Endothelial cell of umbilical vein (primary cell): ENCODE measurements at regions not wholly inside any gene's neighbourhood (a gene's known extent, or its start where the extent isn't known, plus 50 kb on each side); places are given as distances from the start of the nearest gene placed in this dataset.

Source experiments
- BruUV-seq: library from RNA; stranded (reverse); fragments of 400-500 nt; replicated peaks from 2 replicates; lab custom pipeline; 2021; lab: Mats Ljungman, UMichigan
- CTCF ChIA-PET: fragments of 300-600, 350-600 bp; sonication (Branson Sonifier 250); formaldehyde crosslinking; loops from one replicate; lab custom pipeline; 2021; ENCODE audit warnings: antibody characterized with exemption, inconsistent platforms; lab: Charles Lee
- POLR2A ChIA-PET: fragments of 300-600, 350-600 bp; sonication (Branson Sonifier 250); formaldehyde crosslinking; loops from one replicate; lab custom pipeline; 2021; ENCODE audit warnings: antibody characterized with exemption, inconsistent platforms; lab: Charles Lee
- DNase-seq: peaks from one replicate; pipeline ENCODE4 v3.0.0-alpha.2; 2011; ENCODE audit warnings: low read depth, low spot score
- FAIRE-seq: peaks from 2 replicates; lab custom pipeline; 2011; peaks lifted over from hg19 to GRCh38; lab: Jason Lieb, UNC
- H2AFZ ChIP-seq: 2 replicates; pipeline ENCODE4 v1.6.0; 2012; ENCODE audit warnings: low read depth, low read length, control low read depth, inconsistent platforms
- H3K27ac ChIP-seq: 2 replicates; pipeline ENCODE4 v1.5.1; 2011; ENCODE audit warnings: low read depth, mild to moderate bottlenecking, control low read depth, low read length, moderate library complexity; ENCODE audit not compliant: insufficient read depth
- H3K27me3 ChIP-seq, 2 experiments: 2 replicates each; pipeline versions ENCODE4 v1.6.0 to v1.6.1; 2011; ENCODE audit warnings: low read length in 2 of 2, mixed read lengths in 1 of 2; ENCODE audit not compliant: control insufficient read depth in 2 of 2, insufficient read depth in 2 of 2
- H3K36me3 ChIP-seq, 2 experiments: 2 replicates in 1 of 2; 3 replicates in 1 of 2; pipeline ENCODE4 v1.5.1; 2011; ENCODE audit warnings: low read length in 2 of 2, mild to moderate bottlenecking in 1 of 2, moderate library complexity in 1 of 2; ENCODE audit not compliant: control insufficient read depth in 2 of 2, insufficient read depth in 2 of 2; ENCODE audit errors: extremely low read depth in 1 of 2
- H3K4me1 ChIP-seq: 3 replicates; pipeline ENCODE4 v1.5.1; 2011; ENCODE audit warnings: mild to moderate bottlenecking, low read length; ENCODE audit not compliant: control insufficient read depth, insufficient read depth; ENCODE audit errors: extremely low read depth
- H3K4me2 ChIP-seq: 2 replicates; pipeline ENCODE4 v1.6.1; 2011; ENCODE audit warnings: low read length, control low read depth, mixed read lengths; ENCODE audit not compliant: insufficient read depth
- H3K4me3 ChIP-seq, 3 experiments: fragments of 200-600 bp in 1 of 3; sonication (generic), shearing (Covaris generic) in 1 of 3; replicated peaks in 1 of 3; 2 replicates each; pipeline ENCODE4 v1.5.1; 2011 to 2016; ENCODE audit warnings: control low read depth in 3 of 3, low read length in 3 of 3, mild to moderate bottlenecking in 2 of 3, inconsistent platforms in 1 of 3, low read depth in 1 of 3, moderate library complexity in 1 of 3; ENCODE audit not compliant: insufficient read depth in 1 of 3
- H3K79me2 ChIP-seq: 2 replicates; pipeline ENCODE4 v1.6.0; 2012; ENCODE audit warnings: low read length, inconsistent platforms; ENCODE audit not compliant: control insufficient read depth, insufficient read depth
- H3K9ac ChIP-seq: replicated peaks from 2 replicates; pipeline ENCODE3; 2011; ENCODE audit warnings: low read length, control low read depth; ENCODE audit not compliant: insufficient read depth; ENCODE audit errors: extremely low read depth
- H3K9me1 ChIP-seq: replicated peaks from 3 replicates; pipeline ENCODE4 v1.6.0; 2011; ENCODE audit warnings: mild to moderate bottlenecking, low read length; ENCODE audit not compliant: control insufficient read depth, insufficient read depth; ENCODE audit errors: extremely low read depth
- H3K9me3 ChIP-seq: replicated peaks from 2 replicates; pipeline ENCODE4 v1.5.1; 2012; ENCODE audit warnings: low read length, inconsistent platforms; ENCODE audit not compliant: control insufficient read depth, insufficient read depth
- H4K20me1 ChIP-seq: replicated peaks from 2 replicates; pipeline ENCODE3; 2011; ENCODE audit warnings: mild to moderate bottlenecking, low read length; ENCODE audit not compliant: control insufficient read depth, insufficient read depth; ENCODE audit errors: extremely low read depth
- CTCF ChIP-seq, 2 donors: IDR thresholded peaks; 1 replicate in 1 of 2; 2 replicates in 1 of 2; pipeline ENCODE4 v1.5.1; 2011; ENCODE audit warnings: low read length in 2 of 2, mild to moderate bottlenecking in 2 of 2, moderate library complexity in 2 of 2, control low read depth in 1 of 2, inconsistent platforms in 1 of 2, low read depth in 1 of 2; ENCODE audit not compliant: insufficient read depth in 1 of 2; ENCODE audit errors: extremely low read depth in 1 of 2
- EZH2 ChIP-seq: IDR thresholded peaks from 2 replicates; pipeline ENCODE4 v1.6.1; 2012; ENCODE audit warnings: borderline replicate concordance, low read depth, mild to moderate bottlenecking, moderate library complexity, low read length, inconsistent platforms; ENCODE audit not compliant: severe bottlenecking
- FOS ChIP-seq: IDR thresholded peaks from 2 replicates; pipeline ENCODE4 v1.6.1; 2011; ENCODE audit warnings: mild to moderate bottlenecking, low read length, moderate library complexity, borderline replicate concordance; ENCODE audit not compliant: insufficient read depth
- GATA2 ChIP-seq: IDR thresholded peaks from 2 replicates; pipeline ENCODE4 v1.7.0; 2011; ENCODE audit warnings: low read depth, mild to moderate bottlenecking, moderate library complexity, mixed read lengths, low read length; ENCODE audit not compliant: insufficient read length, insufficient read depth
- JUN ChIP-seq: IDR thresholded peaks from 2 replicates; pipeline ENCODE4 v1.6.1; 2011; ENCODE audit warnings: borderline replicate concordance, low read depth; ENCODE audit not compliant: insufficient read length, insufficient read depth
- MAX ChIP-seq: IDR thresholded peaks from 2 replicates; pipeline ENCODE4 v1.6.1; 2011; ENCODE audit not compliant: insufficient read depth, insufficient read length
- MYC ChIP-seq: IDR thresholded peaks from one replicate; pipeline ENCODE4 v1.6.1; 2011; ENCODE audit warnings: mild to moderate bottlenecking, low read depth, low read length
- POLR2A ChIP-seq: IDR thresholded peaks from 2 replicates; pipeline ENCODE4 v1.6.1; 2012; ENCODE audit warnings: low read depth, mild to moderate bottlenecking, control low read depth, low read length
- POLR2AphosphoS5 ChIP-seq: IDR thresholded peaks from 2 replicates; pipeline ENCODE4 v1.6.1; 2012; ENCODE audit warnings: low read depth, mild to moderate bottlenecking, control low read depth, low read length, moderate library complexity; ENCODE audit not compliant: insufficient read depth
- dilution Hi-C: fragments of 300-500 bp; cut with MboI; formaldehyde crosslinking; loops from one replicate; pipeline ENCODE4 v1.15.0; 2019; ENCODE audit warnings: low sequenced_read_pairs; ENCODE audit not compliant: extremely low pct_ligation_motif_present
- intact Hi-C: fragments of 100-400 bp; cut with micrococcal nuclease; formaldehyde crosslinking; loops from one replicate; pipeline ENCODE4 v1.10.0; 2022

GRCh38 chr6:92188016-92188415 is 1231.3 kb downstream of the EPHA7 start:
- POLR2A ChIA-PET = no interaction called here
- no peaks in the 10 kb centered on the region for H3K4me1 ChIP-seq
- H3K36me3 ChIP-seq = no peaks in the 10 kb centered on the region
- DNase-seq (no peak), FAIRE-seq (no peak)
- intact Hi-C loops = no loop called here
- no peak overlapping the region for H2AFZ ChIP-seq
- H3K4me3 ChIP-seq = no peak overlapping the region
- no peak overlapping the region for H3K27ac ChIP-seq
- CTCF ChIA-PET = interaction anchor here (1.5 kb wide), 1 partner anchor 15 kb away, joined by 4 read pairs; no protein-coding TSS in a partner anchor
- H3K9me1 ChIP-seq = no peaks in the 10 kb centered on the region
- TF ChIP-seq GATA2 (no peak), MAX (no peak), CTCF (IDR thresholded peaks at IDR 0.05; ENCODE audit: extremely low read depth in 1 of 2, insufficient read depth in 1 of 2, low read depth in 1 of 2, low read length in 2 of 2) (no peak), EZH2 (no peak), JUN (no peak), POLR2A (no peak)
- H3K4me2 ChIP-seq = no peak overlapping the region
- H3K79me2 ChIP-seq = no peaks in the 10 kb centered on the region
- dilution Hi-C loops = no loop called here
- no peaks in the 10 kb centered on the region for H3K27me3 ChIP-seq
- no peak overlapping the region for H3K9ac ChIP-seq
- BruUV-seq = no TSS peak
- H4K20me1 ChIP-seq = no peaks in the 10 kb centered on the region
- H3K9me3 ChIP-seq = no peaks in the 10 kb centered on the region

GRCh38 chr6:92184933-92185332 is 1234.4 kb downstream of the EPHA7 start:
- ChIA-PET POLR2A (no interaction called here), CTCF (no interaction called here)
- DNase-seq (no peak), FAIRE-seq (no peak)
- no TSS peak for BruUV-seq
- intact Hi-C loops = no loop called here
- H3K9ac ChIP-seq = no peak overlapping the region
- H3K27ac ChIP-seq = no peak overlapping the region
- H3K9me3 ChIP-seq = no peaks in the 10 kb centered on the region
- no peaks in the 10 kb centered on the region for H3K9me1 ChIP-seq
- no peak overlapping the region for H3K4me3 ChIP-seq
- TF ChIP-seq MYC (no peak), JUN (no peak), FOS (no peak), POLR2AphosphoS5 (no peak), MAX (no peak), CTCF (IDR thresholded peaks at IDR 0.05; ENCODE audit: extremely low read depth in 1 of 2, insufficient read depth in 1 of 2, low read depth in 1 of 2, low read length in 2 of 2) (no peak), EZH2 (no peak), GATA2 (no peak), POLR2A (no peak)
- H3K4me2 ChIP-seq = no peak overlapping the region
- no peaks in the 10 kb centered on the region for H3K36me3 ChIP-seq
- H3K27me3 ChIP-seq = no peaks in the 10 kb centered on the region
- no peaks in the 10 kb centered on the region for H4K20me1 ChIP-seq
- no peaks in the 10 kb centered on the region for H3K4me1 ChIP-seq
- no peak overlapping the region for H2AFZ ChIP-seq
- dilution Hi-C loops = no loop called here
- H3K79me2 ChIP-seq = no peaks in the 10 kb centered on the region
